Esophagus muscularis mucosa (tissue), 4 donors: ENCODE measurements at regions not wholly inside any gene's neighbourhood (a gene's known extent, or its start where the extent isn't known, plus 50 kb on each side); places are given as distances from the start of the nearest gene placed in this dataset.

Experiments used
- DNase-seq: peaks from one replicate; pipeline ENCODE4 v3.0.0-alpha.2; 2017; ENCODE audit errors: extremely low spot score
- H3K27ac ChIP-seq, 4 donors: fragments of 200-600 bp; sonication (generic); replicated peaks in 1 of 4; 1 replicate in 3 of 4; 2 replicates in 1 of 4; pipeline ENCODE4 v1.5.1; 2016 to 2019; ENCODE audit warnings: mild to moderate bottlenecking in 1 of 4
- H3K27me3 ChIP-seq, 4 donors: fragments of 200-600 bp; sonication (generic); one replicate each; pipeline versions ENCODE4 v1.5.1 to v1.6.0; 2016 to 2019
- H3K36me3 ChIP-seq, 4 donors: fragments of 200-600 bp; sonication (generic); one replicate each; pipeline ENCODE4 v1.5.1; 2016 to 2019
- H3K4me1 ChIP-seq, 4 donors: fragments of 200-600 bp; sonication (generic); one replicate each; pipeline ENCODE4 v1.5.1; 2016 to 2019
- H3K4me3 ChIP-seq, 4 donors: fragments of 200-600 bp; sonication (generic); 1 replicate in 2 of 4; 2 replicates in 2 of 4; pipeline ENCODE4 v1.5.1; 2016 to 2019; ENCODE audit warnings: mild to moderate bottlenecking in 4 of 4, moderate library complexity in 1 of 4
- H3K9me3 ChIP-seq, 4 donors: fragments of 200-600 bp; sonication (generic); 1 replicate in 3 of 4; 2 replicates in 1 of 4; pipeline ENCODE4 v1.5.1; 2016 to 2019
- CTCF ChIP-seq, 3 experiments: fragments of 200-600 bp in 2 of 3; fragments of 450-650 bp in 1 of 3; sonication (generic) in 2 of 3; IDR thresholded peaks; one replicate each; pipeline ENCODE4 v1.5.1; 2017 to 2019; ENCODE audit warnings: antibody characterized with exemption in 3 of 3, mild to moderate bottlenecking in 2 of 3, moderate library complexity in 1 of 3
- EP300 ChIP-seq: sonication (generic); formaldehyde crosslinking; IDR thresholded peaks from one replicate; pipeline ENCODE4 v1.6.1; 2017; ENCODE audit warnings: antibody characterized with exemption
- POLR2A ChIP-seq: fragments of 450-650 bp; IDR thresholded peaks from one replicate; pipeline ENCODE4 v1.6.1; 2017; ENCODE audit warnings: antibody characterized with exemption, moderate library complexity, mild to moderate bottlenecking, low read depth
- POLR2AphosphoS5 ChIP-seq, 2 donors: sonication (generic); formaldehyde crosslinking; IDR thresholded peaks; one replicate each; pipeline ENCODE4 v1.6.1; 2017; ENCODE audit warnings: antibody characterized with exemption in 2 of 2
- WGBS: methylation state at CpG from one replicate; pipeline ENCODE4 v1.1.5; 2018; 5-methylcytosine and 5-hydroxymethylcytosine counted together
- intact Hi-C: fragments of 100-400 bp; cut with DNase I; formaldehyde crosslinking; loops from one replicate; pipeline ENCODE4 v1.15.1; 2023

- WGBS, result 39% methylated on average over 8 of the region's 8 CpGs
- no peak for DNase-seq
- Histone ChIP-seq H3K27me3 (no peaks in the 10 kb centered on the region), H3K36me3 (no peaks in the 10 kb centered on the region), H3K9me3 (no peaks in the 10 kb centered on the region), H3K4me3 (no peak overlapping the region), H3K27ac (peak overlapping the region; percentile 62 to 68 (median 66)), H3K4me1 (peaks cover 0 to 19% (median 17%) of the 10 kb centered on the region in 4 donors)
- TF ChIP-seq EP300, result no peak
- no peak for TF ChIP-seq POLR2A
- peak; percentile 9 to 22 (median 19) for TF ChIP-seq CTCF (IDR thresholded peaks at IDR 0.05)
- no peak for TF ChIP-seq POLR2AphosphoS5 (IDR thresholded peaks at IDR 0.05)
- intact Hi-C loops, result loop anchor here (5.0 kb wide), 1 partner anchor 187 kb away; no protein-coding TSS in a partner anchor
Observed at GRCh38 chr11:130623670-130624668, 175.5 kb downstream of the ADAMTS15 start.

GRCh38 chr11:130624971-130625544 is 176.6 kb downstream of the ADAMTS15 start:
- no peaks in the 10 kb centered on the region for H3K27me3 ChIP-seq
- H3K4me1 ChIP-seq, result peaks cover 0 to 19% (median 17%) of the 10 kb centered on the region in 4 donors
- H3K9me3 ChIP-seq, result no peaks in the 10 kb centered on the region
- 90% methylated on average over 11 of the region's 11 CpGs for WGBS
- TF ChIP-seq POLR2AphosphoS5 (IDR thresholded peaks at IDR 0.05) (no peak), CTCF (IDR thresholded peaks at IDR 0.05) (no peak), EP300 (no peak), POLR2A (no peak)
- H3K27ac ChIP-seq, result no peak overlapping the region
- intact Hi-C loops, result loop anchor here (5.0 kb wide), 1 partner anchor 188 kb away; no protein-coding TSS in a partner anchor
- no peaks in the 10 kb centered on the region for H3K36me3 ChIP-seq
- no peak for DNase-seq
- no peak overlapping the region for H3K4me3 ChIP-seq

- intact Hi-C loops, result no loop called here
- H3K4me1 ChIP-seq, result peaks cover 0 to 19% (median 17%) of the 10 kb centered on the region in 4 donors
- WGBS, result 86% methylated on average over 15 of the region's 15 CpGs
Observed at GRCh38 chr11:130625578-130626306, 177.3 kb downstream of the ADAMTS15 start.

GRCh38 chr11:130629039-130629438 is 180.6 kb downstream of the ADAMTS15 start:
- 78% methylated on average over 9 of the region's 9 CpGs for WGBS
- no peak overlapping the region for H3K4me3 ChIP-seq
- no peak for DNase-seq
- intact Hi-C loops, result no loop called here
- no peaks in the 10 kb centered on the region for H3K9me3 ChIP-seq
- TF ChIP-seq POLR2AphosphoS5 (IDR thresholded peaks at IDR 0.05) (no peak), POLR2A (no peak), EP300 (no peak), CTCF (IDR thresholded peaks at IDR 0.05) (no peak)
- H3K27ac ChIP-seq, result no peak overlapping the region
- H3K36me3 ChIP-seq, result no peaks in the 10 kb centered on the region
- H3K27me3 ChIP-seq, result no peaks in the 10 kb centered on the region
- peaks cover 0 to 13% (median 9%) of the 10 kb centered on the region in 4 donors for H3K4me1 ChIP-seq

More at GRCh38 chr11:130625578-130626306, 177.3 kb downstream of the ADAMTS15 start:
- DNase-seq, result no peak
- no peak overlapping the region for H3K27ac ChIP-seq
- TF ChIP-seq POLR2A (no peak), POLR2AphosphoS5 (IDR thresholded peaks at IDR 0.05) (no peak), EP300 (no peak), CTCF (IDR thresholded peaks at IDR 0.05) (no peak)
- no peaks in the 10 kb centered on the region for H3K9me3 ChIP-seq
- no peak overlapping the region for H3K4me3 ChIP-seq
- H3K27me3 ChIP-seq, result no peaks in the 10 kb centered on the region
- H3K36me3 ChIP-seq, result no peaks in the 10 kb centered on the region
